IPS-NIHi7 (cell line): ENCODE measurements at regions not wholly inside any gene's neighbourhood (a gene's known extent, or its start where the extent isn't known, plus 50 kb on each side); places are given as distances from the start of the nearest gene placed in this dataset.
A peak's percentile ranks its signal among the peaks of the same experiment; 100 is the strongest.

Source experiments
- DNase-seq: peaks from one replicate; pipeline ENCODE4 v3.0.0; 2012; ENCODE audit warnings: mixed read lengths; ENCODE audit errors: extremely low spot score

DNA sequence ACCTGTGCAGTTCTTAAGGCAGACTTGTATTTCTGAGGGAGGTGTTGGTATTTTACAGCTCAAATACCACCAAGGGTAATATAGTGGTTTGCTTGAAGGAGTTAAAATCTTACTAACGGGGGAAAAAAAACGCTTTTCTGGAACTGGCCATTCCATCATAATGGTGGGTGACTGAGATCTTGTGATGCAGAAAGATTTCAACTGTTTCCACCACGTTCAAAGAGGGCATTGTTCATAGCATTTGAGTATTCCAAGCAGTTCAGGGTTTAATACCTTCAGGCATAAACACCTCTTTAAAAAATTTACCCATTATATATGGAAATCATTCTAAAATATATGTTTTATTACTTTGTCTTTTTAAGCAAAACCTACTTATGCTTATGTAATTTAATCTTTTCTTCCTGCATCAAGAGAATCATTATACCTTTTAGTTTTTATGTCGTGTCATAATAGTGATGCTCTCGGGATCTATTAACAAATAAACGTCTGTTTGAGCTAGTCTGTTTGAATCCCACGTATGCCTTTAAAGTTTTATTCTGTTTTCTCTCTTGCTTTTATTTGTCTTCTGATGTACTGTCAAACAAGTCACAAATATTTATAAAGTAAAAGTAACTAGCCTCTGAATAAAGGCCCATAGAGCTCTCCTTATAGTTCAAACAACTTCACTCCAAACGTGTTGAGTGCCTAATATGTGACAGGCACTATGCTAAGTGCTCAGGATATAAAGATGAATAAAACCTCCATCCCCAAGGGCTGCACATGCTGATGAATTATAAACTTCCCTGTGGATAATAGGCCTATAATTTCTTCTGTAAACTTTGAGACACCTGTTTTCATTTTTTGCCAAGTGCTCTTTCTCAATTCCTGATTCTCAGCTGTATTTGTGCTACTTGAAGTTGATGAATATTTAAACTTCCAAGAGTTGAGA lies 298.8 kb upstream of the FERMT1 start:
- no peak for DNase-seq

- no peak for DNase-seq
Observed at GRCh38 chr20:6420336-6420735, 297.5 kb upstream of the FERMT1 start.

- no peak for DNase-seq
Observed at GRCh38 chr20:6418732-6419131, 295.9 kb upstream of the FERMT1 start.

DNA sequence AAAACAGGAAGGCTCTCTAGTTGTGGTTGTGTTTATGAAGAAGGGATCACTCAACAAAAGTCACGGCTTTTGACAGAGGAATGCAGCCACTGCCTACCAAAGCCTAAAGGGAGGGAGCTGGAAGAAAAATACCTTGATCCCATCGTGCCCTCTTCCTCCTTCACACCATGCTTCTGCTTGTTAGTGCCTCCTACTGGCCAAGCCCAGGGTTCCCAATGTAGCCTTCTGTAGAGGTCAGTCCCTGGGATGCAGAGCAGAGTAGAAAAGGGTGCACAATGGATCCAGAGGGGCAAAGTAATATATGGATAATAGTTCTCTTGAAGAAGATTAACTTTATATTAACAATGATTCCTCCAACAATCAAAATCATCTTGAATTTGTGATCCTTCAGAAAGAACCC lies 293.5 kb upstream of the FERMT1 start:
- DNase-seq: peak; percentile 42

GRCh38 chr20:6411651-6412050 lies 288.8 kb upstream of the FERMT1 start:
- no peak for DNase-seq

DNA sequence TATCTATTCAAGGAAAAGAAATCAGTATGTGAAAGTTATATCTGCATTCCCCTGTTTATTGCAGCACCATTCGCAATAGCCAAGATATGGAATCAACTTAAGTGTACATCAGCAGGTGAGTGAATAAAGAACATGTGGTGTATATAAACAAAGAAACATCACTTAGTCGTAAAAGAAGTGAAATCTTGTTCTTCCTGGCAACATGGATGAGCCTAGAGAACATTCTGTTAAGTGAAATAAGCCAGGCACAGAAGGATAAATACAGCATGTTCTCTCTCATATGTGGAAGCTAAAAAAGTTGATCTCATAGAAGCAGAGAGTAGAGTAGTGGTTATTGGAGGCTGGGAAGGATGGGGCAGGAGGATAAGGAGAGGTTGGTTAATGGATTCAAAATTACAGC lies 287.9 kb upstream of the FERMT1 start:
- no peak for DNase-seq

DNA sequence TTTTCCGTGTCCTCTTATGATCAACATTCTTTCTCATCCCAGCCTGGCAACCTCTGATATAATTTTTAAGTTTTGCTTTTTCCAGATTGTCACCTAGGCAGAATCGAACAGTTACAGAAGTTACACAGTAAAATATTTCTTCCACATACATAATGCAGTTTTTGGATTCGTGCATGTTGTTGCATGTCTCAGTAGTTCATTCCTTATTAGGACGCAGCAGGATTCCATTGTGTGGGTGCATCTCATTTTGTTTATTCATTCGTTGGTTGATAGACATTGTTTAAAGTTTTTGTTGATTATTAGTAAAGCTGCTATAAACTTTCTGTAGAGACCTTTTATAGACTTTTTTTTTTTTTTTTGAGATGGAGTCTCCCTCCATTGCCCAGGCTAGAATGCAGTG lies 284.3 kb upstream of the FERMT1 start:
- DNase-seq: no peak

- DNase-seq: no peak
Observed at GRCh38 chr20:6401893-6402557, 279.2 kb upstream of the FERMT1 start.

DNA sequence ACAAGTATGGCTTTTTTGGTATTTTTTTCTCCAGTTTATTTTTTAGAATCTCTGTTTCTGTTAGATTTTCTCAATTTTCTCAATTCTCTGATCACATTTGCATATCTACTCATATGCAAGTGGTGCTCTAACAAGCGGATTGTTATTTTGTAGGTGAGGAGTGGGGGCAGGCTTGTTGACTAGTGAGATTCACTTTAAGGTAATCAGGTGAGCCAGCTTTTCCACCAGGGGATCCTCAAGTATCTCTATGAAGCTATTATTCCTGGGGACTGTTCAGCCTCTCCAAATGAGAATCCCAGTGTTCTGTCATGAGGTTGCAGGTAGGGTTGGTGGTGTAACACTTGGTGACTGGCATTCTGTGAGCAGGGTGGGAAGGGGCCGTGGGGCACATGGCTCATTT lies 274.3 kb upstream of the FERMT1 start:
- DNase-seq: peak; percentile 15

GRCh38 chr20:6395695-6396094 lies 272.9 kb upstream of the FERMT1 start:
- no peak for DNase-seq

DNA sequence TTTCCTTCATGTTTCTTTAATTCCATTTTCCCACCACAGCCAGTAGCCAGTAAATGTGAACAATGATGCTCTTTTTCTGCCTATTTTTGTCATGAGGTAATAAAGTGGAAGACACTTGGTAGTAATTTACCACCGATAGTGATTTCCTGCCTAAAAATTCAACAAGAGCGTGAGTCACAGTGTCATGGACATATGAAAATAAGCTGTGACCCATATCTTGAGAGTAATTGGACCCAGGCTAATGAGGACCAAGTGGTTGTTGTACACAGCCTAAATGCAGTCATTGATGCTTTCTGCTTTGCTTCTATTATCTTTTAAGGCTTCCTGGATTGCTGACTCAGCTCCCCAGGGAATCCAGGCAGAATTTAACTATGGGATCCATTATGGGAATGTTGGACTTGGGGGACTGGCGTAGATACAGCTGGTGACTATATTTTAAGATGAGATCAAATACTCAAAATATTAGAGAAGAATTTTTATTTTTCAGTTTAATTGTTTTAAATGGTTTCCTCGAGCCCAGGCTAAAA lies 265.9 kb upstream of the FERMT1 start:
- DNase-seq: no peak

DNA sequence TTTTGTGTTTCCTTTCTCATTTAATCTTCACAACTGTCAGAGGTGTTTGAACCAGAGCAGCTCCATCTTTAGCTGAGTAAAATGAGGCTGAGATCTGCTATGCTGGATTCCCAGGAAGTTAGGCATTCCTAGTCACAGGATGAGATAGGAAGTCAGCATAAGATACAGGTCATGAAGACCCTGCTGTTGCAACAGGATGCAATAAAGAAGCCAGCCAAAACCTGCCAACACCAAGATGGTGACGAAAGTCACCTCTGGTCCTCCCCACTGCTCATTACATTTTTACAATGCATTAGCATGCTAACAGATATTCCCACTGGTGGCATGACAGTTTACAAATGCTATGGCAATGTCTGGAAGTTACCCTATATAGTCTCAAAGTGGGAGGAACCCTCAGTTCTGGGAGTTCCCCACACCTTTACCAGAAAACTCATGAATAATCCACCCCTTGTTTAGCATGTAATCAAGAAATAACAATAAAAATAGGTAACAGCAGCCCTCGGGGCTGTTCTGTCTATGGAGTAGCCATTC lies 262.2 kb upstream of the FERMT1 start:
- DNase-seq: no peak

- DNase-seq: no peak
Observed at GRCh38 chr20:6384380-6384779, 261.6 kb upstream of the FERMT1 start.

- DNase-seq: peak; percentile 49
Observed at GRCh38 chr20:6381887-6382286, 259.1 kb upstream of the FERMT1 start.

- no peak for DNase-seq
Observed at GRCh38 chr20:6362245-6362644, 239.4 kb upstream of the FERMT1 start.

GRCh38 chr20:6360766-6361165 lies 237.9 kb upstream of the FERMT1 start:
- DNase-seq: no peak

GRCh38 chr20:6355754-6356451 lies 233.1 kb upstream of the FERMT1 start:
- no peak for DNase-seq

- no peak for DNase-seq
Observed at GRCh38 chr20:6348908-6349307, 226.1 kb upstream of the FERMT1 start.

DNA sequence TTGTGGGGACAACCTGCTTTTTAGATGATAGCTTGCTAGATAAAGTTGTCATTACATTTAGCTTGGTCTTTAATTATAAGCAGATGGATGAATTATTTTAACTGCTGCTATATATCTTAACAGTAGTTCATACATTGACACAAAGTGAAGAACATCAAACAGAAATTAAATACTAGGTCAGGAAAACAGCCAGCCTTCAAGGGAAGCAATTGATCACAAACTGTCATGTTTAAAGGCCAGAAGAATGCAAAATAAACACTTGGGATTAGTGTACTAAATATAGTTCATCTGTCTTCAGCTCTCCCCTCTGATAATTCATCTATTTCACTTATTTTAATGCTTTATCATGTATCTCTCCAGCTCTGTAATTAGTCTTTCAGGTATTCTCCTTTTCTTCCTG lies 225.1 kb upstream of the FERMT1 start:
- no peak for DNase-seq

DNA sequence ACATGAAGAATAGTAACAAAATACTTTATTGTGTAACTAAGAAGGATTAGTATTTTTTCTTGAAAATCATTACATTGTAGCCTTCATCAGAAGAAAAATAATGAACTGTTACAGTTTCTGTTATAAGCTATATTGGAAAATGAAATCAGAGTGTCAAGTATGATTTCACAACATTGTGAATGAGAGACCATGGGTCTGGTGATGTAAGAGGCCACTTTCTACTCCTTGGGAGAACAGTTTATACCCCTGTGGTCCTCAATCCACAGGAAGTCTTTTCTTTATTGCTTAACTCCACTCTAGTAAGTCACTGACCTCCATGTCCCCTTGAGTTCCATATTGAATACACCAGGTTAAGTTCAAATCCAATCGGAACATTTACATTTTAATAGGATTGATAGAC lies 218.7 kb upstream of the FERMT1 start:
- no peak for DNase-seq

DNA sequence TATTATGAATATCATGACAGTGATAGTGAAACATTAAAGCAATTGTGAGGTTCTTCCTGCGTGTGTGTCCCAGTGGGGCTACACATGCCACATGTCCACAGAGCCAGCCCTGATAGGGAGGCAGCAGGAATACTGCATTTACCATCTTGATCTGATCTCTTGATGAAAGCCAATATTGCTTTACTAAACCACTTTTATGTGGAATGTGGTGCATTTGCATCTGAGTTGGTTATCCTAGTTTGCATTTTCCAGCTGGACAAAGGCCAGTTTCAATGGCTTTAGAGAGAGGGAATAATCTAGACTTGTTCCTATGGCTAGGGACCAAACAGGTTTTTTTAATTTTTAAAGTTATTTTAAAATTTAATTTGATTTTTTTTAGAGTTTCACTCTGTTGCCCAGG lies 216.3 kb upstream of the FERMT1 start:
- no peak for DNase-seq

DNA sequence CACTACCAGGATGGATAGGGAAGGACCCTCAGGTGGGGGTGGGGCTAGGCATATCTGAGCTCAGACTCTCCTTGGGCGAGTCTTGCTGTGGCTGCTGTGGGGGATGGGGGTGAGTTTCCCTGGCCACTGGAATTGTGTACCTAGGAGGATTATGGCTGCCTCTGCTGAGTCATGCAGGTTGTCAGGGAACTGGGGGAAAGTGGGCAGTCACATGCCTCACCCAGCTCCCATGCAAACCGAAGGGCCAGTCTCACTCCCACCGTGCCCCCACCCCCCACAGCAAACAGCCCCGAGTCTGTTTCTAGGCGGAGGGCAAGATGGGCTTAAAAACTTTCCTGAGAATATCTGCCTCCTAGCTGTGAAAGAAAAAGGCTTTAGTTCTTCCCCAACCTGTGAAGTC lies 210.3 kb upstream of the FERMT1 start:
- DNase-seq: no peak
